MCF 10A (cell line): ENCODE measurements at regions not wholly inside any gene's neighbourhood (a gene's known extent, or its start where the extent isn't known, plus 50 kb on each side); places are given as distances from the start of the nearest gene placed in this dataset.

Source experiments
- BruUV-seq: library from RNA; stranded (reverse); fragments of 400-500 nt; replicated peaks from 2 replicates; lab custom pipeline; 2021; lab: Mats Ljungman, UMichigan
- CTCF ChIA-PET: fragments of 300-600 bp; sonication (Branson Sonifier 250); formaldehyde crosslinking; extraction: SDS; loops from one replicate; lab custom pipeline; 2021; ENCODE audit warnings: antibody characterized with exemption, inconsistent platforms; lab: Yijun Ruan, JAX
- POLR2A ChIA-PET: fragments of 300-600, 350-650 bp; sonication (Branson Sonifier 250); formaldehyde crosslinking; extraction: SDS; loops from one replicate; lab custom pipeline; 2020; ENCODE audit warnings: antibody characterized with exemption, inconsistent platforms; lab: Yijun Ruan, JAX
- DNase-seq: peaks from one replicate; pipeline ENCODE4 v3.0.0-alpha.2; 2018; ENCODE audit not compliant: unreplicated experiment
- H3K27ac Mint-ChIP-seq: one replicate; pipeline ENCODE4 v1.8.0; 2022; ENCODE audit warnings: mild to moderate bottlenecking, low read depth, mixed read lengths; ENCODE audit not compliant: unreplicated experiment
- H3K27me3 Mint-ChIP-seq: one replicate; pipeline ENCODE4 v1.8.0; 2022; ENCODE audit warnings: mixed read lengths; ENCODE audit not compliant: insufficient read depth, unreplicated experiment
- H3K36me3 Mint-ChIP-seq: one replicate; pipeline ENCODE4 v1.8.0; 2022; ENCODE audit warnings: mild to moderate bottlenecking, moderate library complexity, mixed read lengths; ENCODE audit not compliant: insufficient read depth, unreplicated experiment
- H3K4me1 Mint-ChIP-seq: one replicate; pipeline ENCODE4 v1.8.0; 2022; ENCODE audit warnings: mixed read lengths; ENCODE audit not compliant: insufficient read depth, unreplicated experiment
- H3K4me3 Mint-ChIP-seq: one replicate; pipeline ENCODE4 v1.8.0; 2022; ENCODE audit warnings: mild to moderate bottlenecking, moderate library complexity, mixed read lengths; ENCODE audit not compliant: unreplicated experiment
- H3K9me3 Mint-ChIP-seq: one replicate; pipeline ENCODE4 v1.8.0; 2022; ENCODE audit warnings: mixed read lengths; ENCODE audit not compliant: unreplicated experiment
- intact Hi-C: fragments of 100-400 bp; cut with micrococcal nuclease; formaldehyde crosslinking; loops from 2 replicates; pipeline ENCODE4 v1.14.1; 2022
- TF ChIP-seq, protein P1 (sequence below): fragments of 200-600 bp; IDR thresholded peaks from one replicate; pipeline ENCODE4 v1.8.0; 2022; ENCODE audit warnings: antibody characterized with exemption, mild to moderate bottlenecking; ENCODE audit not compliant: unreplicated experiment

DNA sequence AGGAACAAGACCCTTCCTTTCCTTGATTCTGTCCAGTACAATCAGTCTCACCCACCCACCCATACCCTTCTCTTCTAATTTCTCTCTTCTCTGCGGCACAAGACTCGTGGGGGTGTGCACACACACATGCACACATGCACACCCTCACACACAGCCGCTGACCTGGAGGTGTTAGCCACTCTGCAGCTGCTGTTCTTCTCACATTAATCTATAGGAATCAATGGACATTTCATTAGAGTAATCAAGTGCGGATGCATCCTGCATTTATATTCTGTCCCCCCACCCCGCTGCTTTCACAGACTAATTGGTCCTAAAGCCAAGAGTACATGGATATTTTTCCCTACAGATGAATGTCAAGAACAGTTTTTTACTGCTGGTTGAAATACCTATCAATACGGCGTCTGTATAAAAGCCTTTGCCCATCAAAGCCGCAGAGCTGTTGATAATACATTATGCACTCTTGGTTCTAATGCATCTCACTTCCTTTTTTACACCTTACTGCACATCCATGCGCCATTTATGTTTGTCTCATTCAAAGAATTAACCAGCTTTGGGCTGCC is 186.5 kb upstream of the ONECUT1 start:
- ChIA-PET POLR2A (no interaction called here), CTCF (interaction anchor here (0.6 kb wide), 1 partner anchor 8 kb away, joined by 4 read pairs; no protein-coding TSS in a partner anchor)
- TF ChIP-seq, protein P1, sequence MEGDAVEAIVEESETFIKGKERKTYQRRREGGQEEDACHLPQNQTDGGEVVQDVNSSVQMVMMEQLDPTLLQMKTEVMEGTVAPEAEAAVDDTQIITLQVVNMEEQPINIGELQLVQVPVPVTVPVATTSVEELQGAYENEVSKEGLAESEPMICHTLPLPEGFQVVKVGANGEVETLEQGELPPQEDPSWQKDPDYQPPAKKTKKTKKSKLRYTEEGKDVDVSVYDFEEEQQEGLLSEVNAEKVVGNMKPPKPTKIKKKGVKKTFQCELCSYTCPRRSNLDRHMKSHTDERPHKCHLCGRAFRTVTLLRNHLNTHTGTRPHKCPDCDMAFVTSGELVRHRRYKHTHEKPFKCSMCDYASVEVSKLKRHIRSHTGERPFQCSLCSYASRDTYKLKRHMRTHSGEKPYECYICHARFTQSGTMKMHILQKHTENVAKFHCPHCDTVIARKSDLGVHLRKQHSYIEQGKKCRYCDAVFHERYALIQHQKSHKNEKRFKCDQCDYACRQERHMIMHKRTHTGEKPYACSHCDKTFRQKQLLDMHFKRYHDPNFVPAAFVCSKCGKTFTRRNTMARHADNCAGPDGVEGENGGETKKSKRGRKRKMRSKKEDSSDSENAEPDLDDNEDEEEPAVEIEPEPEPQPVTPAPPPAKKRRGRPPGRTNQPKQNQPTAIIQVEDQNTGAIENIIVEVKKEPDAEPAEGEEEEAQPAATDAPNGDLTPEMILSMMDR: no peak

DNA sequence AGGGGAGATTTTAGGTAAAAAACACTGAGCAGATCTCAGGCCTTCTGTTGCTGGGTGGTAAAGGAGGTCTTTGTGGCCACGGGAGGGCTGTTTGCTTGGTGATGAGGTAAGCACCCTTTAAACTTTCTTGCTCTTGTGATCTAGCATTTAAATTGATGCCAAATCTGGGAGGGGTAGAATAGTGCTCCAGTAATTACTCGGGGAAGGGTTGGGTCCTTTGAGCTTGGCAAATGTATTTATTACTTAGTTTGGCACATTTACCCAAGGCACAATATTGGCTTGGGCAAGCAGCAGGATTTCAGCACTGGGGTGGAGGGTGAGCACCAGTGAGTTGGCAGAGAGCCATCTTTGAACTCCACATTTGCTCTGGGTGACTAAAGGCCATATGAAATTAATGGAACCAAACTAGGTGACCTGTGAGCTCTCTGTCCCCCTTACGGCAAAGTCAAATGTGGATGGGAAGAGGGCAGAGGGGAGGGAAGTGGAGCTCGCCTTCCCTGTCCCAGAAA is 185.9 kb upstream of the ONECUT1 start:
- TF ChIP-seq, protein P1: no peak
- H3K36me3 Mint-ChIP-seq: no peaks in the 10 kb centered on the region
- peaks cover 54% of the 10 kb centered on the region for H3K27me3 Mint-ChIP-seq
- no peak overlapping the region for H3K4me3 Mint-ChIP-seq
- intact Hi-C loops: no loop called here
- H3K27ac Mint-ChIP-seq: no peak overlapping the region
- no peaks in the 10 kb centered on the region for H3K9me3 Mint-ChIP-seq
- BruUV-seq: no TSS peak
- CTCF ChIA-PET: no interaction called here
- no peaks in the 10 kb centered on the region for H3K4me1 Mint-ChIP-seq
- DNase-seq: no peak
- POLR2A ChIA-PET: no interaction called here

More for the DNA sequence above, 186.5 kb upstream of the ONECUT1 start:
- Mint-ChIP-seq H3K9me3 (no peaks in the 10 kb centered on the region), H3K36me3 (no peaks in the 10 kb centered on the region), H3K4me3 (no peak overlapping the region), H3K4me1 (no peaks in the 10 kb centered on the region), H3K27ac (no peak overlapping the region), H3K27me3 (peaks cover 60% of the 10 kb centered on the region)
- intact Hi-C loops: no loop called here
- no peak for DNase-seq
- no TSS peak for BruUV-seq

DNA sequence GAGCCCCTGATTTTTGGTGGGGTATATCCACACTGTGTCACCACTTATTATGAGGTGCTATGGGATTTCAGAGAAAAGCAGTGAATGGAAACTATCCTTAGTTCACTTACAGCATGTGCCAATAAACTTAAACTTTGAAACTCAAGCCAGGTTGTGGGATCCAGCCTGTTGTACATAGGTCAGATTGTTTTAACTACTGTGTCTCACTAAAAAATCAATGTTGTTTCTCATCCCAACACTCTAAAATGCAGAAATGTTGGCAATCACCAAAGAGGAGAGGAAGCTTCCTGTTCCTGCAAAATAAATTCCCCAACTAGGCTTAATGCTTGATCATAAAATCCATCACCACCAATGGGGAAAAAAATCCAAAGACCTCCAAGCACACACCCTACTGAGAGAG is 173.7 kb upstream of the ONECUT1 start:
- ChIA-PET POLR2A (no interaction called here), CTCF (no interaction called here)
- TF ChIP-seq, protein P1: no peak
- Mint-ChIP-seq H3K4me1 (no peaks in the 10 kb centered on the region), H3K36me3 (no peaks in the 10 kb centered on the region), H3K9me3 (no peaks in the 10 kb centered on the region), H3K27me3 (peaks cover 5% of the 10 kb centered on the region), H3K27ac (no peak overlapping the region), H3K4me3 (no peak overlapping the region)
- intact Hi-C loops: no loop called here
- no TSS peak for BruUV-seq
- DNase-seq: no peak

DNA sequence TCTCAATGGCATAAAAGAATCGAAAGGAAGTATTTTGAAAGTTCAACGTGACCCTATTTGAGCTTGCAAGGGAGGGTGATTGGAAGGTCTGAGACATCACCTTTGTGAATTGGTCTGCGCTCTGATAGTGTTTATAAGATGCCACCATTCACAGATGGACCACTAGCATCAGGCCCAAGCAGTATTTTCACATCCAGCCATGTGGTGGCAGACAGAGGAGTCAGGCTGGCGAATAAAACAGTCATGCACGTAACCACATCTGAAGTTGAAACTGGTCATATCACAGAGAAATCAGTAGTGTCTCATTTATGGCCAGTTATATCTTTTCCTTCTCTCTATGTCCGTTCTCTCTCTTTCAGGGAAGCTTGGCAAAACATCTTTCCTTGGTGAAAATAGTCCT is 170.1 kb upstream of the ONECUT1 start:
- Mint-ChIP-seq H3K9me3 (no peaks in the 10 kb centered on the region), H3K27ac (no peak overlapping the region), H3K4me3 (no peak overlapping the region), H3K36me3 (no peaks in the 10 kb centered on the region), H3K4me1 (no peaks in the 10 kb centered on the region), H3K27me3 (no peaks in the 10 kb centered on the region)
- ChIA-PET CTCF (no interaction called here), POLR2A (no interaction called here)
- BruUV-seq: no TSS peak
- no peak for DNase-seq
- intact Hi-C loops: no loop called here
- TF ChIP-seq, protein P1: no peak
